ENCODE measurements at regions not wholly inside any gene's neighbourhood (a gene's known extent, or its start where the extent isn't known, plus 50 kb on each side); places are given as distances from the start of the nearest gene placed in this dataset.
"Not testable (repeated sequence)": the region's sequence is repeated elsewhere in the genome, so short reads cannot be mapped to it uniquely, and the experiment has no call there.

DNA sequence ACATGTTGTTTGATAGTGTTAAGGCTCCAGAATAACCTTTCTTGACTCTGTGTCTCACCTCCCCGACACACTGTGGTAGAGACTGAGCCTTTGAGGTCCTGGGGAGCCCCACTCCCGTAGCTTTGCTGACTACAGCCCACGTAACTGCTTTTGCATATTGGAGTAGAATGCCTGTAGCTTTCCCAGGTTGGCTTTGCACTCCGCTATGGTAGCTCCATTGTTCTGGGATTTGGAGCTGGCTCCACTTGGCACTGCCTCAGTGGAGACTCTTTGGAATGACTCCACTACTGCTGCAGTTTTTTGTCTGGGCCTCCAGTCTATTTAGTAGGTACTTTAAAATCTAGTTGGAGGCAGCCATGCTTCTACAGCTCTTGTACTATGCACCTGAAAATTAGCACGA is 56.2 kb upstream of the ANXA1 start:
- DNase-seq, result no peak

DNA sequence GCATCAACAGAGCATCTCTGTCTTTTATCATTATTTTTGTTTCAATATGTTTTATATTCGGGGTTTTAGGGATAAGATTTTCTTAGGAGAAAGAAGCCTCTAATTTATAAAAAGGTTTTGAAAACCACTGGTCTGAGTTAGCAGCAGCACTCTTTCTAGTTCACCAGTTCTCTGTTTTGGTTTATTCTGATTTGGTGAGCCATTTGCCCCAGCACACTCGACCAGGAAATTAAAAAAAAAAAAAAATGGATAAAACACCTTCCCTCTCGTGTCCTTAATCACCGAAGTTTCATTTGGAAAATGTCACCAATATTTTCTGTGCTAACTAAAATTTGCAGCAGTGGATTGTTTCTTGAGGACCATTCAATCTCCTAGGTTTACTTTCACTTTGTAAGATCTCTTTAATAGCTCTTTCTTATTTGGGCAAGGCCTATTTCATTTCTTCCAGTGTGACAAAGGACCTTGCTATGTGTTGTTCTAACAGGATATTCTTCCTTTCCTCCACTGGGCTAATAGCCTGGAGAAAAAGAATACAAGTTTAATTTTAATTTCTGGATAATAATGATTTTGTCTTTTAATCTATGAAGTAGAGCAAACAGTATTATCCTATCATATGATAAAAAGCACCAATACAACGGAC is 57.8 kb upstream of the ANXA1 start:
- DNase-seq, result no peak

GRCh38 chr9:73093016-73093739 is 58.5 kb upstream of the ANXA1 start:
- no peak for DNase-seq

DNA sequence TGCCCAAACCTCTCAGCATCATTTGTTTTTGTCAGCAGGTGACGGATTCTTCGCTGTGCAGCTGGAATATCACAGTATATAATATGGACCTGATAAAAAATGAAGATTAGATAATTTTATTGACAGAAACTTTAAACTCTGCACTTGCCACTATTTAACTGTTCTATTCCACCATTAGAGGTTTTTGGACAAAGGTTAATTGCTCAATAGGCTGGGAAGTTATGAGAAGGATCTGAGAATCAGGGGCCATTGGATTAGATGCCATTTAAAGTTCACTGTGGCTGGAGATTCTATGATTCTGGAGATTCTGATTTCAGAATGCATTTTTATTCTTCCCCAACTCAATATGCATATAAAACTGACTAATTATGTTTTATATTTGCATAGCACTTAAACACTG is 59.8 kb upstream of the ANXA1 start:
- no peak for DNase-seq

- DNase-seq, result no peak
Measured at GRCh38 chr9:73090214-73090613, 61.5 kb upstream of the ANXA1 start.

GRCh38 chr9:73089304-73089985 is 62.2 kb upstream of the ANXA1 start:
- DNase-seq, result no peak

GRCh38 chr9:73087876-73088275 is 63.8 kb upstream of the ANXA1 start:
- DNase-seq, result not testable (repeated sequence)

- no peak for DNase-seq
Measured at GRCh38 chr9:73083519-73083918, 68.1 kb upstream of the ANXA1 start.

DNA sequence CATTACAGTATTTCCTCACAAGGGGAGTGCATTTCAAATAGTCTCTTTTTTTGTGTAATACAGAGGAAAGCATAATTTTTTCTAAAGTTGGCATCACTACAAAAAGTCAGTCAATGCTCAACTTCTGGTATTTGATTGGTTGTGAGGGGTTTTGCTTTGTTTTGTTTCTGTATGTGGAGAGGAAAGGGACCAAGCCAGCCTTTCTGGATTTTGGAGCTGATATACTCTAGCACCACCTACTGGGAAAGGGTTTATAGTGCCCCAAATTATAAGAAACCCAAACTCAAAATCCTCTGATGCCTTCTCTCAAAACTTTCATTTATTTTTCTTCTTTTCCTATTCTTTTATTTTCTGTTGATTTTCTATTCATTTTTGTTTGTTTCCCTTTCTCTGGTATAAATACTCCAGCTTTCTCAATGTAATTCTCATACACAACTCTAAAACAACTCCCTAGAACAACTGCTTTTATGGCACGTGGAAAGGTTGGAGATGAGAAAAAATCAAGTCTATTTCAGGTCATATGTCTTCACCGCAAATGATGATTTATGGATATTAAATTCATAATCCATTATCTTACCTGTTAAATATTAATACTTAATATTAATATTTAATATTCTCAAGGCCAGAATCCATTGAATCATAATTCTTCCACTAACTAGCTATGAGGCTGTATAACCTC is 69.5 kb upstream of the ANXA1 start:
- DNase-seq, result peak; percentile 22

- DNase-seq, result no peak
Measured at GRCh38 chr9:73080110-73080694, 71.5 kb upstream of the ANXA1 start.

- no peak for DNase-seq
Measured at GRCh38 chr9:73079326-73079725, 72.3 kb upstream of the ANXA1 start.

DNA sequence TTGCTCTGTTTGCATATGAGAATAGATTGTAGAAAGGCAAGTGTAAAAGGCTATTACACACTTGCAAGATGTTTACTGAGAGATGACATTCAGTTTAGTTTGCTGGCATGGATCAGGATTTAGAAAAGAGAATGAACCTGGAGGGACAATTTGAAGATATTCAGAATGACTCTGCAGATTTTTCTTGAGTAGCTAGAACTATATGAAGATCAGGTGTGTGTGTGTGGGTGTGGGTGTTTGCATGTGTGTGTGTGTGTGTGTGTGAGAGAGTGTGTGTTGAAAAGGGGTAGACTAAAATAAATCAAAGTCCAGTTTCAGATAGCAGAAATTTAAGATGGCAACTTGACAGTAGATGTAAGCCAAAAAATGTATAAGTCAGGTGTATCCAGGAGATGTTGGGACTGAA is 74.0 kb upstream of the ANXA1 start:
- no peak for DNase-seq

- DNase-seq, result no peak
Measured at GRCh38 chr9:73076970-73077369, 74.7 kb upstream of the ANXA1 start.

- no peak for DNase-seq
Measured at GRCh38 chr9:73074176-73074708, 77.4 kb upstream of the ANXA1 start.

- no peak for DNase-seq
Measured at GRCh38 chr9:73073337-73074175, 78.1 kb upstream of the ANXA1 start.

GRCh38 chr9:73067074-73067473 is 84.6 kb upstream of the ANXA1 start:
- no peak for DNase-seq

GRCh38 chr9:73065439-73065838 is 86.2 kb upstream of the ANXA1 start:
- DNase-seq, result no peak

GRCh38 chr9:73064315-73064714 is 87.3 kb upstream of the ANXA1 start:
- no peak for DNase-seq

DNA sequence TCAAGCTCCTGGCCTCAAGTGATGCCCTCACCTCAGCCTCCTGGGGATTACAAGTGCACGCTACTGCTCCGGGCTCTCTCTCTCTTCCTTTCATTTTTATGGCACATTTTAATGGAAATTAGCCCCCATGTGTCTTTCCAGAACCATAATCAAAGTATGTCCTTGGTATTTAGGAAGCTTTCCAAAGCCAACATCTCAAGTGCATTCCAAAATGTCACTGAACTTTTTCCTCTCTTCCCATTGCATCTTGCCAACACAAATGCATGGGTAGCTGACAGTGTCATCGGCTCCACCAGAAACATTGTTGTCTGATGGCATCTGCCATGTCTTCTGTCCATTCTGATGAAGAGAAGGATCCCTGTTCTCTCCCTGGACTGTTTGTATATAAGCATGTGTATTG is 90.5 kb upstream of the ANXA1 start:
- DNase-seq, result no peak

DNA sequence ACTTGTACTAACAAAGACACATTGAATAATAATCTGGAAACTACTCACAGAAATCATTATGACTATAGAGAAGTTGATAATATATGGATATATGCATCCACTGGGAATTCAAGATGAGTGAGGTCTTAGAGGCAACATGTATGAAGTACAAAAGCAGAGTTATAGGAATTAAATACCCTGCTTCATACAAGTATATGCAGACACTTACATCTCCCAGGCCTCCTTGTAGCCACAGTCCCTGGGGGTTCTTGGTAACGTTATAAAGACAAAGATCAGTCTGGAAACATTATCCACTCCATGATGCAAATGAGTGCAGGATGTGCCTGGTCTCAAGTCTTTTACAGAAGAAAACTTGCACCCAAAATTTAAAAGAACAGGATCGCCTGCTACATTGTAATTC is 92.4 kb upstream of the ANXA1 start:
- no peak for DNase-seq

- no peak for DNase-seq
Measured at GRCh38 chr9:73056245-73056644, 95.4 kb upstream of the ANXA1 start.

DNA sequence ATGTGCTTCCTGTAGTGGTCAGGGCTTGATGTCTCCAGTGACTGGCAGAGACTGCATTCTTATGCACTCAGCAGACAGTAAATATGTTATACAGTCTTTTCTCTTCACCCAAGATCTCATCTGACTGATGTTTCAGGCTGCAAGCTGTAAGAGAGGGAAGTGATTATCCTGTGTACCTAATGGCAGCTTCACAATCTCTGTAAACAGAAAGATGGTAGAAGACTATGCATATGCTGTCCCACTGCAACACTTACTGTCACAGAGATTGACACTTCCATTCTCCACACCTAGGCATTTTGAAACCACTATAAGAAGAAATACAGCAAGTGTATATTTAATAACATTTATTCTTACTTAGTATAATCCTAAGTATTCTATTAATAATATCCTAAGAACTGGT is 97.6 kb upstream of the ANXA1 start:
- no peak for DNase-seq
